ENCODE measurements at regions not wholly inside any gene's neighbourhood (a gene's known extent, or its start where the extent isn't known, plus 50 kb on each side); places are given as distances from the start of the nearest gene placed in this dataset.

GRCh38 chr2:11027195-11027594, 115.5 kb downstream of the KCNF1 start:
- no peak for TF ChIP-seq CTCF (IDR thresholded peaks at IDR 0.05; ENCODE audit: insufficient read depth, low read length, poor library complexity, severe bottlenecking)
- no peak for DNase-seq (ENCODE audit: extremely low read depth, insufficient read length)
- Histone ChIP-seq H3K4me3 (replicated peaks; ENCODE audit: low read depth, low read length) (no peak overlapping the region), H3K36me3 (ENCODE audit: control insufficient read depth, insufficient read depth, low read length) (no peaks in the 10 kb centered on the region), H3K27me3 (replicated peaks; ENCODE audit: control insufficient read depth, insufficient read depth, low read length) (no peaks in the 10 kb centered on the region)

- DNase-seq (ENCODE audit: extremely low read depth, insufficient read length), result no peak
Observed at GRCh38 chr2:11028407-11028916, 116.7 kb downstream of the KCNF1 start.

GRCh38 chr2:11029136-11029535, 117.4 kb downstream of the KCNF1 start:
- no peak for DNase-seq (ENCODE audit: extremely low read depth, insufficient read length)
- H3K36me3 ChIP-seq (ENCODE audit: control insufficient read depth, insufficient read depth, low read length), result no peaks in the 10 kb centered on the region
- no peaks in the 10 kb centered on the region for H3K27me3 ChIP-seq (replicated peaks; ENCODE audit: control insufficient read depth, insufficient read depth, low read length)
- H3K4me3 ChIP-seq (replicated peaks; ENCODE audit: low read depth, low read length), result no peak overlapping the region
- TF ChIP-seq CTCF (IDR thresholded peaks at IDR 0.05; ENCODE audit: insufficient read depth, low read length, poor library complexity, severe bottlenecking), result no peak

More at GRCh38 chr2:11028407-11028916, 116.7 kb downstream of the KCNF1 start:
- no peaks in the 10 kb centered on the region for H3K36me3 ChIP-seq (ENCODE audit: control insufficient read depth, insufficient read depth, low read length)
- H3K27me3 ChIP-seq (replicated peaks; ENCODE audit: control insufficient read depth, insufficient read depth, low read length), result no peaks in the 10 kb centered on the region
- no peak overlapping the region for H3K4me3 ChIP-seq (replicated peaks; ENCODE audit: low read depth, low read length)
- peak; percentile 7 for TF ChIP-seq CTCF (IDR thresholded peaks at IDR 0.05; ENCODE audit: insufficient read depth, low read length, poor library complexity, severe bottlenecking)

- Histone ChIP-seq H3K36me3 (ENCODE audit: control insufficient read depth, insufficient read depth, low read length) (no peaks in the 10 kb centered on the region), H3K27me3 (replicated peaks; ENCODE audit: control insufficient read depth, insufficient read depth, low read length) (no peaks in the 10 kb centered on the region), H3K4me3 (replicated peaks; ENCODE audit: low read depth, low read length) (no peak overlapping the region)
- DNase-seq (ENCODE audit: extremely low read depth, insufficient read length), result no peak
- no peak for TF ChIP-seq CTCF (IDR thresholded peaks at IDR 0.05; ENCODE audit: insufficient read depth, low read length, poor library complexity, severe bottlenecking)
Observed at GRCh38 chr2:11030036-11030435, 118.3 kb downstream of the KCNF1 start.

- no peak for DNase-seq (ENCODE audit: extremely low read depth, insufficient read length)
- no peaks in the 10 kb centered on the region for H3K36me3 ChIP-seq (ENCODE audit: control insufficient read depth, insufficient read depth, low read length)
- H3K4me3 ChIP-seq (replicated peaks; ENCODE audit: low read depth, low read length), result no peak overlapping the region
- no peak for TF ChIP-seq CTCF (IDR thresholded peaks at IDR 0.05; ENCODE audit: insufficient read depth, low read length, poor library complexity, severe bottlenecking)
- H3K27me3 ChIP-seq (replicated peaks; ENCODE audit: control insufficient read depth, insufficient read depth, low read length), result no peaks in the 10 kb centered on the region
Observed at GRCh38 chr2:11030909-11031308, 119.2 kb downstream of the KCNF1 start.

- H3K4me3 ChIP-seq (replicated peaks; ENCODE audit: low read depth, low read length), result no peak overlapping the region
- H3K36me3 ChIP-seq (ENCODE audit: control insufficient read depth, insufficient read depth, low read length), result no peaks in the 10 kb centered on the region
- no peak for TF ChIP-seq CTCF (IDR thresholded peaks at IDR 0.05; ENCODE audit: insufficient read depth, low read length, poor library complexity, severe bottlenecking)
- DNase-seq (ENCODE audit: extremely low read depth, insufficient read length), result no peak
- H3K27me3 ChIP-seq (replicated peaks; ENCODE audit: control insufficient read depth, insufficient read depth, low read length), result no peaks in the 10 kb centered on the region
Observed at GRCh38 chr2:11031876-11032275, 120.1 kb downstream of the KCNF1 start.
